ENCODE measurements at regions not wholly inside any gene's neighbourhood (a gene's known extent, or its start where the extent isn't known, plus 50 kb on each side); places are given as distances from the start of the nearest gene placed in this dataset.

GRCh38 chrX:13398839-13399238 lies 79.0 kb upstream of the ATXN3L start:
- TF ChIP-seq CTCF (IDR thresholded peaks at IDR 0.05; ENCODE audit: insufficient read depth, low read depth, low read length, missing control alignments), result no peak
- H3K4me3 ChIP-seq (ENCODE audit: low read length), result no peak overlapping the region
- DNase-seq (ENCODE audit: low read depth), result no peak

DNA sequence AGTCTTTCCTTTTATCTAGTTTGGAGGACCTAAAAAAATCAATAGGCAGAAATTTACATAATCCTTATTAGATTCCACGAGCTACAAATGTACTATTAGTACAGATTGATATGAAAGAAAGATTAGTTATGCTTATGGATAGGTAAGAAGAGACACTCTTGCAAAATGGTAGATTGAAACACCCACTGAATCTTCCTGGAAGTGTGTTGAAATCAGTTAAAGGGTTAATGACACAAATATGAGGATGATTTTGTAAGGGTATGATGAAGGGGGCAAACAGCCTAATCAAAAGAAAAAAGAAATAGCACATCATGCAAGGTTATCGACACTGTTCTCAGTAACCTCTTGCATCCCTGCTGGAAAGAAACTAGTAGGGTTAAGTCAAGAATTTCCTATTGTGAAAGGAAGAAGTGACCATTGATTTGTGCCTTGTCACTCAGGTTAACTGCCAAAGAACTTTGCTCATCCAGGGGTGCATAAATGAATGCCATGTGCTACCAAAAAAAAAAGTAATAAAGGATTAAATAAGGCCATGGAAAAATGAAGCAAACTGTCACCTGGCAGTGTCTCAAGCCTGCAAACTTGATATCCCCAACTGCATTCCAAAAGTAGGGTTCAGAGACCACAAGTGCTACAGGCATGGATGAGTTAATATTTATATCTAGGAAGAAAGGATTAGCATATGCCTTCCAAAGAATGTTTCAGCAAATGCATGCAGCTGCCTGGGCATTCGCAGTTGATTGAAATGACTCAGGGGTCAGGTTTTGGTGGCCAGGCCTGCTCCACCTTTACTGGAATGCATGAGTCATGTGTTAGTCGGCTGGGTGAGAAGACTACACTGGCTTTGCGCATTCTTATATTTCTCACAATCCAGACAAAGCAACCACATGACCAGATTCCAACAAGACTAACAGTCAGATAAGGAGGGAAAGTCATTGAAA lies 78.3 kb upstream of the ATXN3L start:
- no peak for TF ChIP-seq CTCF (IDR thresholded peaks at IDR 0.05; ENCODE audit: insufficient read depth, low read depth, low read length, missing control alignments)
- H3K4me3 ChIP-seq (ENCODE audit: low read length), result no peak overlapping the region
- DNase-seq (ENCODE audit: low read depth), result peak; percentile 96

DNA sequence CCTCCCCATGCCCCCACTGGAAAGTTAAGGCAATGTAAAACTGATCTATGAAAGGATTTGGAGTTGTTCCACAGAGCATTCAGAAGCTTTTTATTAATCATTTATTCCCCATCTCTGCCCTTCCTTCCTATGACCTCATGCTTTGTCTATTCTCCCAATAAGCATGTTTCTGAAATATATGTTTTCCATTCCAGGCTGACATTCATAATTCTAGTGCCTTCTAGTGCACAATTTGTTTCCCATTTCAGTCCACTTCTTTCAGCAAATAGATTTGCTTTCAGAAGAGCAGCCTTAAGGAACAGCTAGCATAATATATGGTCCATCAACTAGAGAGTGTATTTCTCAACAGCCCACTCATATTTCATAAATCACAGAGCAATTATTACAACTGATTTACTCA lies 77.1 kb upstream of the ATXN3L start:
- no peak for TF ChIP-seq CTCF (IDR thresholded peaks at IDR 0.05; ENCODE audit: insufficient read depth, low read depth, low read length, missing control alignments)
- no peak overlapping the region for H3K4me3 ChIP-seq (ENCODE audit: low read length)
- peak; percentile 14 for DNase-seq (ENCODE audit: low read depth)

- no peak overlapping the region for H3K4me3 ChIP-seq (ENCODE audit: low read length)
- no peak for TF ChIP-seq CTCF (IDR thresholded peaks at IDR 0.05; ENCODE audit: insufficient read depth, low read depth, low read length, missing control alignments)
- DNase-seq (ENCODE audit: low read depth), result no peak
Measured at GRCh38 chrX:13389501-13389900, 69.6 kb upstream of the ATXN3L start.

GRCh38 chrX:13387666-13388494 lies 68.0 kb upstream of the ATXN3L start:
- H3K4me3 ChIP-seq (ENCODE audit: low read length), result no peak overlapping the region
- no peak for TF ChIP-seq CTCF (IDR thresholded peaks at IDR 0.05; ENCODE audit: insufficient read depth, low read depth, low read length, missing control alignments)
- DNase-seq (ENCODE audit: low read depth), result peak; percentile 44

DNA sequence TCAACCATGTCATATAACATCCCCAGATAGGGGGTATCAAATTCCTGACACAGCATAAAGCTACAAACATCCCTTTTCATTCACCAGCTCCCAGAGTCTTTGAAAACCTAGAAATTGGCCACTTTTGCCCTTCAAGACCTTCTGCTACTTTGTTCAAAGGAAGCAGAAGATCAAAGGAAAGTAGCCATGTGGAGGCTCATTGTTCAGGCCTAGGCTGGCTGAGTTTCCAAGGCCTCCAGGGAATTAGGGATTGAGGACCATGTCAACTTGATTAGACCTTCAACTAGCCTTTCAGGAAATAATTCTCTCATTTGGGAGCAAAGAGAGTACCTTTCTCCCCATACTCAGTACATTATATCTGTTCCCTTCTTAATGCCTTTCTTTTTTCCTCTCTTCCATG lies 66.8 kb upstream of the ATXN3L start:
- no peak for DNase-seq (ENCODE audit: low read depth)
- H3K4me3 ChIP-seq (ENCODE audit: low read length), result no peak overlapping the region
- TF ChIP-seq CTCF (IDR thresholded peaks at IDR 0.05; ENCODE audit: insufficient read depth, low read depth, low read length, missing control alignments), result no peak
